NB4 (cell line): ENCODE measurements at regions not wholly inside any gene's neighbourhood (a gene's known extent, or its start where the extent isn't known, plus 50 kb on each side); places are given as distances from the start of the nearest gene placed in this dataset.

Experiments
- DNase-seq: peaks from one replicate; pipeline ENCODE4 v3.0.0; 2010; ENCODE audit warnings: low read depth
- H3K4me3 ChIP-seq: one replicate; pipeline ENCODE4 v1.5.1; 2011; ENCODE audit warnings: mild to moderate bottlenecking, low read depth, low read length, moderate library complexity
- CTCF ChIP-seq: IDR thresholded peaks from one replicate; pipeline ENCODE4 v1.5.1; 2012; ENCODE audit warnings: low read depth, low read length
- MAX ChIP-seq: IDR thresholded peaks from 2 replicates; pipeline ENCODE4 v1.6.1; 2011; ENCODE audit warnings: low read depth, low read length
- MYC ChIP-seq: IDR thresholded peaks from 2 replicates; pipeline ENCODE4 v1.6.1; 2011; ENCODE audit warnings: low read depth, low read length
- POLR2A ChIP-seq: IDR thresholded peaks from 2 replicates; pipeline ENCODE4 v1.6.1; 2011; ENCODE audit warnings: mild to moderate bottlenecking; ENCODE audit not compliant: insufficient read length; ENCODE audit errors: extremely low read depth

GRCh38 chr2:198957181-198957580 is 500.6 kb downstream of the SATB2 start:
- DNase-seq = no peak
- no peak for TF ChIP-seq MAX
- no peak for TF ChIP-seq MYC
- no peak for TF ChIP-seq CTCF
- TF ChIP-seq POLR2A = no peak
- H3K4me3 ChIP-seq = no peak overlapping the region

GRCh38 chr2:198953328-198953727 is 504.4 kb downstream of the SATB2 start:
- TF ChIP-seq MYC = no peak
- TF ChIP-seq MAX = no peak
- TF ChIP-seq POLR2A = no peak
- TF ChIP-seq CTCF = no peak
- DNase-seq = no peak
- H3K4me3 ChIP-seq = no peak overlapping the region

GRCh38 chr2:198950803-198951202 is 506.9 kb downstream of the SATB2 start:
- TF ChIP-seq MYC = no peak
- TF ChIP-seq MAX = no peak
- TF ChIP-seq POLR2A = no peak
- no peak overlapping the region for H3K4me3 ChIP-seq
- no peak for DNase-seq

- no peak for DNase-seq
- TF ChIP-seq POLR2A (no peak), CTCF (no peak), MAX (no peak), MYC (no peak)
- no peak overlapping the region for H3K4me3 ChIP-seq
Observed at GRCh38 chr2:198945496-198945895, 512.2 kb downstream of the SATB2 start.

GRCh38 chr2:198930170-198930569 is 527.6 kb downstream of the SATB2 start:
- H3K4me3 ChIP-seq = no peak overlapping the region
- DNase-seq = peak; percentile 11
- TF ChIP-seq CTCF = peak; percentile 17
- TF ChIP-seq POLR2A = no peak

- no peak overlapping the region for H3K4me3 ChIP-seq
- no peak for DNase-seq
- TF ChIP-seq MAX (no peak), CTCF (no peak), POLR2A (no peak), MYC (no peak)
Observed at GRCh38 chr2:198928026-198928425, 529.7 kb downstream of the SATB2 start.
